SKM-1 (cell line): ENCODE measurements at regions not wholly inside any gene's neighbourhood (a gene's known extent, or its start where the extent isn't known, plus 50 kb on each side); places are given as distances from the start of the nearest gene placed in this dataset.

Experiments
- DNase-seq: peaks from one replicate; lab custom pipeline; 2025; ENCODE audit not compliant: unreplicated experiment; lab: John Stamatoyannopoulos, UW

DNA sequence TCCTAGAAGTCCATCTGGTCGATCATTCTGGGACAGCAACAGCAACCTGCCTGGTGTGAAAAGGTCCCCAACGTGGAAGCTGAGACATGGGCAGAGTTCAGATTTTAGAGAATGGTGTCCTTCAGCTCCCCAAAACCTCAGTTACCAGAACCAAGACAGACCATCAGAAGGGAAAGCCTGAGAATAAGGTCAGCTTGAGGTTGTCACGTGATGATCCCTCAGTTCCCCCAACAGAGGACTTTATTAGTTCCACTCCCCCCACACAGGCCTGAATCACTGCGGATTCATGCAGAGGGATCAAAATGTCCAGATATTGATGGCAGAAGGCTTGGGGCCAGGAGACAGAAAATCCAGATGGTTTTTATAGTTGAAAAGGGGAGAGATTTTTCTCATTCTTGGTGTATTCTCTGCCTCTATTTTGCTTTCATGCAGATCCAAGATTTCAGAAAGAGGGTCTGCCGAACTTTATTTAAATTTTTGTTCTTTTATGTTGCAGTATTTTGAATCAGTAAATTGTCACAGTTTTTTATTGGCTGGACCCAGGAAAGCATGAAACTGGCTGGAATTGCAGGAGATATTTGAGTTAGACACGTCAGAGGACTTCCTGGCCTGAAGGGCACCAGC lies 139.0 kb upstream of the NTM start:
- no peak for DNase-seq

DNA sequence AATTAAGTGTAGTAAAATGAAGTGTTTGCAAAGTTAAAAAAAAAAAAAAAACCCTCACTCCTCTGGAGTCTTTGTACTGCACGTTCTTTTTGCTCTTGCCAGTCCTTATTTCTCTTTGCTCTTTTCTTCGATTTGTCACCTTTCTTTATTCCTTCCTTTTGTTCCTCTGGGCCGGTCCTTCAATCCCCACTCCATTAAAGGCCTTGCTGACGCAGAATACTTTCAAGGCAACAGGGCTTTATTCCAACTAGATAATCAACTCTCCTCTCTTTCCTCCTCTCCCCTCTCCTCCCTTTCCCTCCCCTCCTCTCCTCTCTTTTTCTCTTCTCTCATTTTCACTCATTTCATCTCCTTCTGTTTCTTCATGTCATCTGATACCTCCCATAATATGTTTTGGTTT lies 138.2 kb upstream of the NTM start:
- DNase-seq: no peak

DNA sequence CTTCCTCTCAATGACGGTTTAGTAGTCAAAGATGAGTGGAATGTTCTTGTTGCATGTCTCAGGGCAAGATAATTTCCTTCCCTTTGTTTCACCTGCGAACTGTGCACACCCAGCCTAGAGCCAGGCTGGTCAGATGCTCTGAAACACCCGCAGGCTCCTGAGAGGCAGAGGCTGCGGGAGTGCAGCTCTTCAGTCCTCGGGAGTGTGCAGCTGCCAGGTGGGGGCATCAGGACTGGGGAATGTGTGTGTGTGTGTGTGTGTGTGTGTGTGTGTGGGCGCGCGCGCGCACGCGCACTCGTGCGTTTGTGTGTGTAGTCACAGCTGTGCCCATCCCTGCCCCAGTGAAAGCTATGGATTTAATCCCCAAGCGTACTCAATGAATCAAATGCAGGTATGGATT lies 136.2 kb upstream of the NTM start:
- DNase-seq: no peak

DNA sequence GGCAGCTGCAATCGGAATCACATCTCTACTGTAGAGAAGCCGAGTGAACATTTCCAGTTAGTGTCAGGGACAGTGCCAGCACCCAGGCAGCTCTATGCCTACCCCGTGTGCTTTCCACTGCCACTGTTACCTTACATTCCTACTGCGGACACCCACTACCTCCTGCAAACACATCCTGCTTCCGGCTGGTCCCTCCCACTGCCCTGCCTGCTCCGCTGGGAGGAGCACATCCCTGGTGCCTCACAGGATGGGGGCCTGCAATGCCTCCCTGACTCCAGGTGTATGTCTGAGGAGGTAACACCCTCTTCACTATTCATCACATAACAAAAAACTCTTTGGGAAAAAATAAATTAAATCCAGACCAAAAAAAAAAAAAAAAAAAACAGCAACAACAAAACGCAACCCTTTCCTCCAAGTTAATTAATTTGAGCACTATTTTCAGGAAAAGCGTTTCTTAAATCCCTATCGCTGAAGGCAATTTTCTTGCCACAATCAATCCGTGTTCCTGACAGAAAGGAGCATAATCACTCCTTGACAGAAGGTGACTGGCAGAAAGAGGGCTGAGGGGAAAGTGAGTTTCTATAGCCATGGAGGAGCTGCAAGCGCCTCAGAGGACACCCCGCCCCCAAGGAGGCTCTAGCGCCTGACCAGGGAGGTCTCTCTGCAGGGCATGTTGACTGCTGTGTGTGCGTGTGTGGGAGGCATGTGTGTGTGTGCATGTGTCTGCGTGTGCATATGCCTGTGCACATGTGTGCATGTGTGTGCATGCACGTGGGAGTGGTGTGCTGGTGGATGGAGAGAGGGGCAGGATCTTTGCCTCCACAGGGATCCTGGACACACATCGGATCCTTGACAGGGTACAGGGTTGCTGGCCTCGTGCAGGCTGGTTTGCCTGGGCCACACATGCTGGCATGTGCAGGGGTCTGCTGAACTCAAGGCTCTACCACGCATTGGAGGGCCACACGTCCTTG lies 134.8 kb upstream of the NTM start:
- DNase-seq: no peak

DNA sequence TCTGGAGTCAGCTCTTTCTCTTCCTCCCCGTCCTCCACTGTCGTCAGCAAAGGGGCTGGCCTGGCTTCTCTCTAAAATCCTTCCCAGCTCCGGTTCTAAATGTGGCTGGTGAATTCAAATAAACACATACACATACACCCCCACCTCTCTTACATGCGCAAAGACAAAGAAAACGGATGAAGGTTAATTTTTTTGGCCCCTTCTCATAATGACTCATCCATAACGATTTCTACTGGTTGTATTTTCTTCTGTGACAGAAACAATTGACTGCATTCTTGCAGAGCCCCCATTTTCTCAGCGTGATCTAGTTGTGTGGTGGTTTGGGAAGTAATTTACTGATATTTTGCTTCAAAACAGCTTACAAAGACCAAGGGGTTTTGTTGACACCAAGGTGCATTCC lies 130.0 kb upstream of the NTM start:
- no peak for DNase-seq

DNA sequence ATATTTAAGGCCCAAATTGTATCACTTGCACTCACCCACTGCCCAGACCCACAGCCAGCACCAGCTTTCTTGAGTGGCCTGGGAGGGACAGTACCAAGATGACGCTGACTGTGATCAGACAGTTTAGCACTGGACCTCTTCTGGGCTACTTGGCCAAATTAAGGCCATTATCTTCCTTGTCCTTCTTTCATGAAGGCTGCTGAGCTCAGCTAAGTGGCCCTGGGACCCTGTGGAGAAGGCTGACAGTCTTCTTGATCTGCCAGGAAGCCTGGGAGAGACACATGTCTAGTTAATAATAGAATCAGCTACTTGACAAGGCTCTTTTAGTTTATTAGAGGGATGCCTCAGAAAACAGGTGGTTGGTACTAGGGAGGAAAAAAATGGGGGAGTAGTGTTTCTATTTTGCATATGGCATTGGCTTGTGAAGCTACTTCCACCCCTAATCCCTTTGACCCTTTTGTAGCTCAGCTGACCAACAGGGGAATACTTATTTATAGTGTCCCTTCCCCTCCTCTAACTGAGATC lies 127.9 kb upstream of the NTM start:
- DNase-seq: no peak

DNA sequence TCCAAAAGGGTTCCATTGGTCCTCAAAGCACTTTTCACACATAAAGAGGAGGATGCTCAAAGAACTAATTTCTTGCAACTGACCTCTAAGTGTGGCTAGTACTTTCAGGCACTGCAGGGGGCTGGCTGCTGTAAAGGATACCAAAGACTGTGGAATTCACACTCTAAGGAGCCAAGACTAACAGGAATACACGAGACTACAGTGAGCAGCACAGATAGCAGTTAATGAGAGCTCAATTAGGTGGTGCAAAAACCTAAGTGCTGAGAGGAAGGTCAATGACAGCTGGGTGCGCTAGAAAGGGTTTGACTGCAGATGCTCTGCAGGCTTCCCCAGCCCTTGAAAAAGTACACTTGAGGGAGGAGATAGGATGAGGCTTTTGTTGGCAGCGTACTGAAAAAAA lies 124.3 kb upstream of the NTM start:
- no peak for DNase-seq

DNA sequence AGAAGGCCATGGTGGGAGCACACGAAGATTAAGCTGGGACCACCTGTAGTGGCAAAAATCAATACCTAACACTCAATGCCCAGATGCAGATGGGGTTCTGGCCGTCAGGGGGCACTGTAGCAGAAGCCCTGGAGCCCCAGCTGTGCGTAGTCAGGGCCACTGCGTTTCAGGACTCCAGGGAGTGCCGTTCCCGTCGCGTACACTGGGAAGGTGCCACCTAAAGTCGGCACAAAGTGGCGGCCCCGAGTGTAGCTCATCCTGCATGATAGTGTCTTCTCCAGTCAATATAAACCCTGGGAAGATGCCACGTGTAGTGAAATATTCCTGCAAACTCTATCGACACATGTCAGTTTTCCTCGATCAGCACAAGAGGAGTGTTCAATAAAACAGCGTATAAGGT lies 123.8 kb upstream of the NTM start:
- DNase-seq: no peak

DNA sequence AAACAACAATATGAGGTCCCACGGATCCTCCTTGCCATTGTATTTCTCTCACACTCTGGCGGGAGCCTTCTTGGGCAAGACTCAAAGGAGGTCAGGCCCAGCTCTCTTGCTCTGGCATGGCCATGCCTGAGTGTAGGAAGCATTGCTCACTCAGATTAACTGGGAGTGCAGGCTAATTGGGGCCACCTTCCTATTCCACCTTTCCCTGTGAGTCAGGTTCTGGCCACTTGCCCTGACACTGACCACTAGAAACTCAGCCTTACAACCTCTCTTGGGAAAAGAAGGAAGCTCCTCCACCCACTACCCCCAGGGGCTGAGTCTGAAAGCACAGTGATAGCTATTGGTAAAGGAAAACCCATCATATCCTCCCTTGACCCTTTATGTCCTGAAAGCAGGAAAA lies 121.8 kb upstream of the NTM start:
- DNase-seq: no peak

DNA sequence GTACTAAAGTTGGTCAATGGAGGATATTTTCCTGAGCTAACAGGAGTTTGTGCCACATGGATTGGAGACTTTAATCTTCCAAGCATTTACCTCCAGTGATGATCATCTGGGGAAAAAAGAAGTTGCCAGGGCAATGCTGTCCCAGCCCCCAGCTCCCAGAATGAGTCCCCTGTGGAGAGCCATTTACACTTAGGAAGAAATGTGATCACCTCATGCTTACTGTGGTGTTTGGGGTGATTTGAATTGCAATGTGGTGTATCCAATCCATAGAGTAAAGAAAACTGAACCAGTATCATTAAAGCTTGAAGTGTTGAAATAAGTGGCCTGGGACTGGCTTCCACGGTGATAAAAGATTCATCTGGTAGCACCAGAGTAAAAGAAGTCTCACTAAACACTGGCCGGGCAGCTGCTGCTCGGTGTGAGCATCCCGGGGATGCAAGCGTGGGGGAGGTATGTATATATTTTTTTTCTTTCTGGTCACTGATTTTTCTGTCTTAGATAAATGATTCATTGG lies 117.2 kb upstream of the NTM start:
- no peak for DNase-seq

DNA sequence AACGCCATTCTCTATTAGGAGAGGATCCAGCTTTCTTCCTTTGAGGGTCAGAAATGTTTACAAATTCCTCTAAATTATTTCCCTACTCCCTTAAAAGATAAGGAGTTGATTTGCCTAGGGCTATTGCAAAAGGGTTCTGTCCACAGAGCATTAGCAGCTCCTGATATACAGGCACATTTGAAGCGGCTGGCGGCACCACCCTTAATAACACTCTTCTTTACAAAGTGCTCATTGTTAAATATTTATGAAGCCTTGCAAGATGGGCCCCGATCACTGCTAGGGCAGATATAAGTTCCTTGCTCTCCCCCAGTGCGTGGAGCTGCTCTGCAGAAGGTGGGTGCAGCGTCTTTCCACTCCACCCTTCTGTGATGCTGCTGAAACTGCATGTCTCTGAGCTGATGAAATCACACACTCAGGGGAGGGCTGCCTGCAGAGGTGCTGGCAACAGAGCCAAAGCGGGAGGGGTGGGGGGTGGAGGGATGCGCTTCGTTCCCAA lies 116.7 kb upstream of the NTM start:
- no peak for DNase-seq

DNA sequence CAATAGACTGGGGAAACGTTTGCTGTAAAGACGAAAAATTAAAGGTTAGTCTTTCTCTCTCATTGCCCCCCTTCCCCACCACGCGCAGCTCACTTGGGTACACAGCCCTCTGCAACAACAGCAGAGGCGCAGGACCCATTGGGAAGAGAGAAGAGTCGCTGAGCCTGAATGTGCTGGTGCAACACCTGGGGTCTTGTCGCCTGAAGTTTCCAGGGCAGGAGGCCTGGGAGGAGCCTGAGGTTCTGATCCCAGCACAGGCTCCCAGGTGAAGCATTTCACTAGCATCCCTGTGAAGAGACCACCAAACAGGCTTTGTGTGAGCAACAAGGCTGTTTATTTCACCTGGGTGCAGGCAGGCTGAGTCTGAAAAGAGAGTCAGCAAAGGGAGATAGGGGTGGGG lies 116.2 kb upstream of the NTM start:
- no peak for DNase-seq

DNA sequence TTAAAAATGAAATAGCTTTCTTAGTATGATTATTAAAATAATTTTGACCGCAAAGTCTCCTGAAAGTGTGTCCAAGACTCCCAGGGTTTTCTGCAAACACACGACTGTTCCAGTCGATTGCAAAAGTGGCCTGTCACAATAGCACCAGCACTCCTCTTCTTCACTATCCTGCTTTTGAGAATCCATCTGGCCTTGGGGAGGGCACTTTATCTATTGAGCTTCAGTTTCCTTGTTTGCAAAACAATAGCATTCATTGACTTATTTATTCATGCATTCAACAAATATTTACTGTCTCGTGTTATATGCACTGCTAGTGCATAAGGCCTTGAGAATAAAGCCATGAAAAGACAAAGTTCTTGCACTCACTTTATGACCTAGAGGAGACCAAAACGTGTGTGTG lies 96.2 kb upstream of the NTM start:
- no peak for DNase-seq

DNA sequence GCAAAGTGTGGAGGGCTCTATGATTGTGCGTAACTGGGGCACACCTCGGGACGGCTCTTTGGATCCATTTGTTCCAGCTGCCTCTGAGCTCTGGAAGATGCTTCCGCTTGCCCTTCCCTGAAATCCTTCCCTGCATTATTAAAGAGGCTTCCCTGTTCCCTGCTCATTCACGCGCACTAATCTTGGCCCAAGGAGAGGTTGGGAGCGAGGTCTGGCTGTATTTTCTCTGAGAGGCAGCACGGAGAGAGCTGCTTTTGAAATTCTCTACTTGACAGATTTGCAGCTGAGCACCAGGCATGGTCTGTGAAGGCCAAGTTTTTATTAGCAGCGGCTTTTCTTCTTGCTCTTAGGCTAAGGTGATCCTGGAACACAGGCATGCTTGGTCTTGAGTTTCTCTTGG lies 94.8 kb upstream of the NTM start:
- DNase-seq: no peak

DNA sequence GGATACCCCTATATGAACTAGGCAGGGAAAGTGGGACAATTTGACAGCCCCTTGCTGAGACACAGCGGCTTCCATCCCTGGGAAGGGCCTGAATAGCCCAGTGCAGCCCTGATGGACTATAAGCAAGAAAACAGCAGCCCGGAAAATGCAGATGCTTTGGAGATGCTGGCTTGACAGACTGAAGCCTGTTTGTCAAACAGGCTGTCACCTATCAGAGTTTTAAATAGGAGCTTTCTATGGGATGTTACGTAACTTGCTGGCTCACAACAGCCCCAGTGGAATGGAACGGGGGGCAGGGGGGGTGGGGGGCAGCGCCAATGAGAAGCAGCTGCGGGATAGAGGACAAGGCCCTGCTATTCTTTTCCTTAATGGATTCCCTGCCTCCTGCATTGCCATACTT lies 91.9 kb upstream of the NTM start:
- DNase-seq: no peak

DNA sequence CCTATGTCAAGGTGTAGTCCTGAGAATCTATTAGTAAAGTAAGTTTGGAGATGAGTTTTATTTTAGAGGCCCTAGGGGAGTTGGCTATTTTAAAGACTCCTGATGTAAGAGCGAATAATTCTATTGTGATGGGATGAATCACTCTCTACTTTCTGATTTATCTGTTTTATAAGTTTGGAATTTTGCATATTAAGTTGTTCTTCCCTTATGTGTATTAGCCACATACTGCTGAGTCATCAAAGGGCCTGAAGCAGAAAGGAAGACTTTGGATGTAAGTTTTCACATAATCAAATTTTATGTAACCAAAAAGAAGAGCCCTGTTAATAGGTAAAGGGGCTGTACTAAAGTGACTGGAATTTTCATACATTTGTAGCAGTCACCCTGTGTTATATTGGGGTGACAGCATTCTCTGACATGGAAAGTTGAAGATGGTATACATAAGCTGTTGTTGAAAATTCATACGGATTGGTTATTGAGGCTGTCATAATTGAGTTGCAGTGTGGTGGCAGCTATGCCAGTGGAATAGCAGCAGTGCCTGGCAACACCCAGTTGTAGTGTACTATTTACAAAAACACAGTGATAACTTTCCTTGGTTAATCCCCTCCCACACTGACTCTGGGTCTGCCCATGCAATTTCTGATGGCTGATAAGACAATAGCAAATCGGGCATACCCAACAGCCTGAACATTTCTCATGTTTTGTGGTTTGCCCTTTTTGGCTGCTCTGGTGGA lies 90.6 kb upstream of the NTM start:
- no peak for DNase-seq

DNA sequence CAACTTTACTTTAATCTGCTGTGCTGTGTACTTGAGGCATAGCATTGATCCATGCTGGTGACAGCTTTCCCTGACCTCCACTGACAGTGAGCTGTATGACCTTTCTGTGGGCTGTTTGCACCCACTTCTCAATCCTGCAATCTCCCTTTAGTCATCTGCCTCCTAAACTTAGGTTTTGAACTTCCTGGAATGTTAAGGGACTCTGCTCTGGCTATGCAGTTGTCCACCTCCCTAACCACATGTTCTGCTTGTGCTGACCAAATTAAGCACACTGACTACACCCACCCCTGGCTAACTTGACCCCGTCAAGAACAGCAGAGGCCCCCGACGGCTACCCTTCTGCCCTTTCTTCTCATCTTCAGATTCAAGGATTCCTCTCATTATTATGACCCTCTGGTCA lies 89.1 kb upstream of the NTM start:
- DNase-seq: no peak

DNA sequence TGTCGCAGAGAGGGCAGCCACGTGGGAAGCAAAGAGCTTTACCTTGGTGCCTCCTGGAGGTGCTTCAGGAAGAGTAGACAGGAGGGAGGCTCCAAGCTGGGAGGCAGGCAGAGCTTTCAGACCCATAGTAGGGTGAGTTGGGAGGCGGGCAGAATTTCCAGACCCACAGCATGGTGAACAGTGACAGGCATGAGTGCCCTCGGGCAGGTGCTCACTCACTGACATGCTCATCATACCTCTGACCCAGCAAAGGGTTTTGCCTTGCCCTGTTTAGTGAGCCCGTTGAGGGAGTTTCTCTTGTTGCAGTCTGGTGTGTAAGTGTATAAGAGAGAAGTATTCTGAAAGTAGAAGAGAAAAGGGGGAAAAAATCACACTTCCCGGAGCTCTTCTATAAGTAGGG lies 86.4 kb upstream of the NTM start:
- no peak for DNase-seq

DNA sequence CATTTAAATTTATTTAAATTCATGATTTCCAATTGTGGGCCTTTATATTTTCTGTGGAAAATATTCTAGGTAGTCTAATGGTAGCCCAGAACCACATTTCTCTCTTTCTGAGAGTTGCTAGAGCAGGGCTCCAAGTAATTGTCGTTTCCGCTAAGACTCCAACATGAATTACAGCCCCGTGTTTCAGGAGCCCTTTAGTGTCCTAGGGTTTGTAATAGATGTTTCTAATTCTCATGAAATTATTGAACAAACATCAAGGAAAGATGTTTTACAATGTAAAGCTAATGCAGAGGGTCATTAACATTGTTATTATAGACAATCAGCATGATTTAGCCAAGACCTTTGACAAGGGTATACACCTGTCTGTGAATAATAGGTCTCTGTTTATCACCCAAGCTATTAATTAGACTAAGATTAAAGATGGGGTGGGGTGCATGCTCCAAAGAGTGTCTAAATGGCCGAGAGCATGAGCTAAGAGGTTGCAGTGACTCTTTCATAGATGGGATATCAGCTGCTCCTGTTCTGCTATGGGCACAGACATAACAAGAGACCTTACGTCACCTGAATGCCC lies 81.8 kb upstream of the NTM start:
- DNase-seq: no peak

DNA sequence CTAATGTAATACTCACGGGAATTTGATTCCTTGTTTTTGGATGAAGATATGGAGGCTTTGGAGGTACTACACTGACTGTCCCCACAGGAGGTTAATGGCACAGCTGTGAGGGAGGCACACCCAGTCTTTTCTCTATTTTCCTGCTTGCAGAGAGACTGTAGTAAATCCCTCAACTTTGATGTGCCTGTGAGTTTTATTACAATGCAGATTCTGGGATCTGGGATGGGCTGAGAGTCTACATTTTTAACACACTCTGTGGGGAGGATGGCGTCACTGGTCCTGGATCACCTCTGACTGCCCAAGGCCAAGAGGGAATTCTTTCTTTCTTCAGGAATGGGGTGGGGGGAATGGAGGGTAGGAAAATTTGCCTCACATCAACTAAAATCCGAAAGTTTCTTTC lies 80.2 kb upstream of the NTM start:
- DNase-seq: no peak

DNA sequence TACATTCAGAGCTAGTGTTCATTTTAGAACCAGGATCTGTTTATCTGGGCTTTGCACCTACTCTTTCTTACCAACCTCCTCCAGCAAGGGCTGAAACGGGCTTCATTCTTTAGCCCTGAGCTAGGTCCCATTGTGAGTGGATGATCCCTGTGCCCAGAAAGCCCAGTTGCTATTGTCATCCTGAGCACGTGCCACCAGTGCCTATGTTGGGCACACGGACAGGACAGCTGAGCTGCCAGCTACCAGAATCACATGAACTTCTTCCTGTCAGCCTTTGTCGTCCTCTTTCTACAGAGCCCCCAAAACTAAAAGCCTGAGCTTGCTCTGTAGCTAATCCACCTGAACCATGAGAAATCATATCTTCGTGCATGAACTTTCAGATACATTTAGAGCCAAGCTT lies 74.4 kb upstream of the NTM start:
- no peak for DNase-seq
